HFFc6 (cell line): ENCODE measurements at regions not wholly inside any gene's neighbourhood (a gene's known extent, or its start where the extent isn't known, plus 50 kb on each side); places are given as distances from the start of the nearest gene placed in this dataset.

Experiments
- DNase-seq: peaks from one replicate; pipeline ENCODE4 v3.0.0-alpha.2; 2018
- H3K27ac Mint-ChIP-seq: 2 replicates; pipeline ENCODE4 v1.8.0; 2020; ENCODE audit warnings: mild to moderate bottlenecking, mixed read lengths
- H3K27me3 Mint-ChIP-seq: 2 replicates; pipeline ENCODE4 v1.8.0; 2021; ENCODE audit warnings: mild to moderate bottlenecking, moderate library complexity, mixed read lengths; ENCODE audit not compliant: insufficient read depth
- H3K36me3 Mint-ChIP-seq: 2 replicates; pipeline ENCODE4 v1.8.0; 2021; ENCODE audit warnings: low read depth, mixed read lengths
- H3K4me1 Mint-ChIP-seq: 2 replicates; pipeline ENCODE4 v1.8.0; 2020; ENCODE audit warnings: low read depth, mixed read lengths
- H3K4me3 Mint-ChIP-seq: 2 replicates; pipeline ENCODE4 v1.8.0; 2020; ENCODE audit warnings: mild to moderate bottlenecking, moderate library complexity, mixed read lengths
- H3K9me3 Mint-ChIP-seq: 2 replicates; pipeline ENCODE4 v1.8.0; 2020; ENCODE audit warnings: mild to moderate bottlenecking, mixed read lengths
- TF ChIP-seq, protein P1 (sequence below): fragments of 200-600 bp; sonication (generic); IDR thresholded peaks from 2 replicates; pipeline ENCODE4 v1.5.0; 2021; ENCODE audit warnings: antibody characterized with exemption, mild to moderate bottlenecking

DNA sequence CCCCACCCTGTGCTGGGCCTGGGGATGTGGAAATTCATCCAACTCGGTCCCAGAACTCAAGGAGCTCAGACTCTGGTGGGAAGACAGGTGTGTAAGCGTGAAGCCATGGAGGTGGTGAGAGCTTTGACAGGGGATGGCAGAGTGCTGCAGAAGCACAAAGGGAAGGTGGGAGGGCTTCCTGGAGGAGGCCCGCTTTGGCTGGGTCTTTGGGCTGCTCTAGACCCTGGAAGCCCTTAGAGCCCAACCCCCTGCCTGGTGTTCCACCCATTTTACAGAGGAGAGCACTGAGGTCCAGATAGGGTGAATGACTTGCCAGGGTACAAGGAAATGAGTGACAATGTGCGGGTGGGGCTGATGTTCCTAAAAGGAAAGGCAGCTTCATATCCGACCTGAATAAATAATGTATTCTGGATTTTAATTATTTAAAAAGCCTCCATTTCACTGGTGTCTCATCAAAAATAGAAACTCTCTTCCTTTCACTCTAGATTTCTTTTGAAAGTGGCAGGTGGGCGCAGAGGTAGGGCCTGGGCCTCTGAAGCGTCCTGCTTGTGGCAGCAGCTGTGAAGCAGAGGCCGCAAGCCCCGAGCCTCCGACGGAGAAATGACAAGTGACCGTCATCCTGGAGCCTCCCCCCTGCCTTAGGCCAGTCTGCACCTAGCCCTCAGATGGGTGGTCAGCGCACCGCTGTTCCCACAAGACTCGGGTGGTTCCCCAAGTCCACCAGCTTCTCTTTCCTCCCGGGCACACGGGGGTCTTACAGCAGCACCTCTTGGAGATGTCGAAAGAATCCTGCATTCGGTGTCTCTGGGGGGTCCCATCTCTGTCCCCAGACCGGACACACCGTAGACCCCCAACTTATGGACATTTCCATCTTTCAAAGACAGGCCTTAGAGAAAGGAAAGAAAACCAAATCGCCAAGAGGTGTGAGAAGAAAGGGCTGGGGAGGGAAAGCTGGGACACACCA, 71.0 kb upstream of the TAF1B start:
- H3K4me3 Mint-ChIP-seq: no peak overlapping the region
- H3K4me1 Mint-ChIP-seq: peaks cover 18% of the 10 kb centered on the region
- H3K27me3 Mint-ChIP-seq: peaks cover 13% of the 10 kb centered on the region
- peak overlapping the region; percentile 52; the same call in 1 of the 2 replicates for H3K27ac Mint-ChIP-seq
- TF ChIP-seq, protein P1, sequence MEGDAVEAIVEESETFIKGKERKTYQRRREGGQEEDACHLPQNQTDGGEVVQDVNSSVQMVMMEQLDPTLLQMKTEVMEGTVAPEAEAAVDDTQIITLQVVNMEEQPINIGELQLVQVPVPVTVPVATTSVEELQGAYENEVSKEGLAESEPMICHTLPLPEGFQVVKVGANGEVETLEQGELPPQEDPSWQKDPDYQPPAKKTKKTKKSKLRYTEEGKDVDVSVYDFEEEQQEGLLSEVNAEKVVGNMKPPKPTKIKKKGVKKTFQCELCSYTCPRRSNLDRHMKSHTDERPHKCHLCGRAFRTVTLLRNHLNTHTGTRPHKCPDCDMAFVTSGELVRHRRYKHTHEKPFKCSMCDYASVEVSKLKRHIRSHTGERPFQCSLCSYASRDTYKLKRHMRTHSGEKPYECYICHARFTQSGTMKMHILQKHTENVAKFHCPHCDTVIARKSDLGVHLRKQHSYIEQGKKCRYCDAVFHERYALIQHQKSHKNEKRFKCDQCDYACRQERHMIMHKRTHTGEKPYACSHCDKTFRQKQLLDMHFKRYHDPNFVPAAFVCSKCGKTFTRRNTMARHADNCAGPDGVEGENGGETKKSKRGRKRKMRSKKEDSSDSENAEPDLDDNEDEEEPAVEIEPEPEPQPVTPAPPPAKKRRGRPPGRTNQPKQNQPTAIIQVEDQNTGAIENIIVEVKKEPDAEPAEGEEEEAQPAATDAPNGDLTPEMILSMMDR: no peak
- DNase-seq: no peak
- no peaks in the 10 kb centered on the region for H3K9me3 Mint-ChIP-seq
- H3K36me3 Mint-ChIP-seq: no peaks in the 10 kb centered on the region

DNA sequence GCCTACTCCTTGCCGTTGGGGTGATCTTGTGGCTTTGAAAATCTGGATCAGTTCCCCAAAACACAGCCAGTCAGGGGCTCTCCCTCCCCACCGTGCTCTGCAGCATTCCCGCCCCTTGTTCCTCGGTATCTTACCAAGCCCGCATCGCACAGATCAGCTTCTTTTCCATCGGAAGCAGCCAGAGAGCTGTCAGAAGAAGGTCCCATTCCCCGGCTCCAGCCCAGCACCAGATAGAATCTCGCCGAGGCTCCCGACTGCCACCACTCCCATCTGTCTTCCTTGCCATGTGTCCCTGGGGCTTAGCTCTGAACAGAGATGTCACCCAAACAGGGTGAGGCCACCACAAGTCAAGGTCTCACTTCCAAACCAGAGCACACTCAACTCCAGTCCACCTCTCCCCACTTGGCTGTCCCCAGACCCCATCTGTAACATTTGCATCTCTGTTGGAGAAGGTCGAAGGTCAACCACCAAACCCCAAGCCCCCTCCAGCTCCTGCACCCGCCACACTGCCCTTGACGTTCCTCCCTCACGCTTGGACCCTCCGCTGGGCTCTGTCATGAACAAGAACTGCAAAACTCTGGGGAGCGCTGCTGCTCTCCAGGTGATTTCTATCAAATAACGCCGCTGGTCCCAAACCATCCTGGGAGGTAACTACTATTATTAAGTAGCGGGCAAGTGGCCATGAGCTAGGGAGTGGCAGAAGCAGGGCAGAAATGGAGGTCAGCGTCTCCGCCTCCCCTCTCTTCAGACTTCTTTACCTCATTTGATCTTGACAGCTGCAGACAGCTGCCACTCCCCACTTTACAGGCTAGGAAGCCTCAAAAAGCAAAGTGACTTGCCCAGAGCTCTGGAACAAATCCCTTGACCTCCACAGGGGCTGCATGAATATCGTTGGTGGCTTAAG, 70.0 kb upstream of the TAF1B start:
- Mint-ChIP-seq H3K27ac (no peak overlapping the region), H3K36me3 (no peaks in the 10 kb centered on the region), H3K4me3 (no peak overlapping the region), H3K27me3 (peaks cover 13% of the 10 kb centered on the region), H3K9me3 (no peaks in the 10 kb centered on the region), H3K4me1 (peaks cover 18% of the 10 kb centered on the region)
- DNase-seq: no peak
- TF ChIP-seq, protein P1: no peak

DNA sequence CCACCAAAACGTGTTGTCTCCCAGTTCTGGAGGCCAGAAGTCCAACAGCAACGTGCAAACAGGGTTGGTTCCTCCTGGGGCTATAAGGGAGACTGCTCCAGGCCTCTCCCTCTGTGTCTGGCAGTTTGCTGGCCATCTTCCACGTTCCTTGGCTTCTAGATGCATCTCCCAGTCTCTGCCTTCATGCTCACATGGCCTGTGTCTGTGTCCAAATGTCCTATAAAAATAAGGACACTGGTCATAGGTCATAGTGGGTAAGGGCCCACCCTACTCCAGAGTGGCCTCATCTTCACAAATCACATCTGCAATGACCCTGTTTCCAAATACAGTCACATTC, 69.4 kb upstream of the TAF1B start:
- Mint-ChIP-seq H3K36me3 (no peaks in the 10 kb centered on the region), H3K4me1 (peaks cover 18% of the 10 kb centered on the region), H3K27me3 (peaks cover 14% of the 10 kb centered on the region), H3K9me3 (no peaks in the 10 kb centered on the region), H3K27ac (no peak overlapping the region), H3K4me3 (no peak overlapping the region)
- no peak for DNase-seq
- TF ChIP-seq, protein P1: no peak

DNA sequence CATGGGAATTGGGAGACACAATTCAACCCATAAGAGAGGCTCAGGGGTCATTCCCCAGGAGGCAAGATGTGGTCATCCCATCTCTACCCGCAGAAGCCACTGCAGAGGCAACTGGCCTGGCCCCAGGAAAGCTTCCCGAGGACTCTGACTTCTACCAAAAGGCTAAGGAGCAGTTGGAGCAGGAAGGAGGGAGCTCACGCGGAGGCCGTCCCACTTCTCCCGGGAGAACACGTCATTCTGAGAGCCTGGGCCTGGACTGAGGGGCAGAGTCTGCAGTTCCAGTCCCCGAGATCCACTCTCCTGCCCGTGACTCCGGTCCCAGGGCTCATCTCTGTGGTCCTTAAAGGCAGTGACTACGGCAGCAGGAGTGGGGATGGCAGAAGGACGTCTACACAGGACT, 69.0 kb upstream of the TAF1B start:
- H3K36me3 Mint-ChIP-seq: no peaks in the 10 kb centered on the region
- no peak for DNase-seq
- no peak overlapping the region for H3K27ac Mint-ChIP-seq
- H3K9me3 Mint-ChIP-seq: no peaks in the 10 kb centered on the region
- H3K4me3 Mint-ChIP-seq: no peak overlapping the region
- TF ChIP-seq, protein P1: no peak
- H3K27me3 Mint-ChIP-seq: peaks cover 16% of the 10 kb centered on the region
- peaks cover 18% of the 10 kb centered on the region for H3K4me1 Mint-ChIP-seq

DNA sequence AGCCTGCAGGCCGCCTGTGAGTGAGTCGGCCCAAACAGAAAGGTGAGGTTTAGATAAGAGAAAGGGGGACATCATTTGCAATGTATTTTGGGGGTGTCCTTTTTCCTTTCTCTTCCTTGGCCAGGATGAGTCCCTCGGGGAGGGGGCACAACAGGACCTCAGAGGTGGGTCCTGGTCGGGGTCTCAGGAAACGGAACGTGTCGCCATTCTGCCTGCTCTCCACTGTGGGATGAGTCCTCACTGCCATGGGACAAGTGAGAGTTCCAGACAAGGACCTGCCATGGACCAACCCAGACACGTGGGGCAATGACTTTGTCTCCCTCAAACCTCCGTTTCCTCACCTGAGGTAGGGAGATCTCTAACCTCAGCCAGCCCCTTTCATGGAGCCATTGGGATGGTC, 67.9 kb upstream of the TAF1B start:
- TF ChIP-seq, protein P1: no peak
- H3K27ac Mint-ChIP-seq: no peak overlapping the region
- no peaks in the 10 kb centered on the region for H3K9me3 Mint-ChIP-seq
- peaks cover 17% of the 10 kb centered on the region for H3K27me3 Mint-ChIP-seq
- no peak for DNase-seq
- H3K4me3 Mint-ChIP-seq: no peak overlapping the region
- H3K4me1 Mint-ChIP-seq: peaks cover 12% of the 10 kb centered on the region
- no peaks in the 10 kb centered on the region for H3K36me3 Mint-ChIP-seq
